ENCODE measurements at regions not wholly inside any gene's neighbourhood (a gene's known extent, or its start where the extent isn't known, plus 50 kb on each side); places are given as distances from the start of the nearest gene placed in this dataset.

DNA sequence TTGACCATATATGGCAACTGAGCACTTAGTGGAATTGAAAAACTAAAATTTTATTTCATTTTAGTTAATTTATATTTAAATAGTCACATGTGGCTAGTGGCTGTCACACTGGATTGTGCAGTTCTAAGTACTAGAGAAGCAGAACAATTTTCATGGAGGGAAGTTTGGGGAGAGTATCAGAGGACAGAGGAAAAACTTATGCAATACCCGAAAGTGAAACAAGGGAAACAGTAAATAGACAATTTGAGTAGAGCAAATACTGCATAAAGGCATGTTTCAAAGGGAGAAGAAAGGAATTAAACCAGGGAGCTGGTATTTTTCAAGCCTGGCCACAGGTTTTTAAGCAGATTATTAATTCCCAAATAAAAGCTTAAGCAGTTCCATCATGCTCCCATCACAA, 590.5 kb upstream of the RORB start:
- Mint-ChIP-seq H3K4me3 (no peak overlapping the region), H3K9me3 (no peaks in the 10 kb centered on the region), H3K36me3 (peaks cover 2% of the 10 kb centered on the region), H3K4me1 (no peaks in the 10 kb centered on the region), H3K27me3 (ENCODE audit: low read depth in 2 of 2) (no peaks in the 10 kb centered on the region), H3K27ac (no peak overlapping the region)
- H3K36me3 ChIP-seq (ENCODE audit: control insufficient read depth, insufficient read depth, low read length), result no peaks in the 10 kb centered on the region
- no peak for DNase-seq
- no peak overlapping the region for H3K27ac ChIP-seq (ENCODE audit: low read length)
- no peaks in the 10 kb centered on the region for H3K4me1 ChIP-seq (ENCODE audit: control insufficient read depth, insufficient read depth, low read length)
- 64% methylated on average over 1 of the region's 1 CpG for WGBS (ENCODE audit: insufficient coverage)
- no peaks in the 10 kb centered on the region for H3K9me3 ChIP-seq (ENCODE audit: control insufficient read depth, insufficient read depth, low read length)
- no peak overlapping the region for H3K4me3 ChIP-seq (ENCODE audit: low read length)
- TF ChIP-seq, protein P1, sequence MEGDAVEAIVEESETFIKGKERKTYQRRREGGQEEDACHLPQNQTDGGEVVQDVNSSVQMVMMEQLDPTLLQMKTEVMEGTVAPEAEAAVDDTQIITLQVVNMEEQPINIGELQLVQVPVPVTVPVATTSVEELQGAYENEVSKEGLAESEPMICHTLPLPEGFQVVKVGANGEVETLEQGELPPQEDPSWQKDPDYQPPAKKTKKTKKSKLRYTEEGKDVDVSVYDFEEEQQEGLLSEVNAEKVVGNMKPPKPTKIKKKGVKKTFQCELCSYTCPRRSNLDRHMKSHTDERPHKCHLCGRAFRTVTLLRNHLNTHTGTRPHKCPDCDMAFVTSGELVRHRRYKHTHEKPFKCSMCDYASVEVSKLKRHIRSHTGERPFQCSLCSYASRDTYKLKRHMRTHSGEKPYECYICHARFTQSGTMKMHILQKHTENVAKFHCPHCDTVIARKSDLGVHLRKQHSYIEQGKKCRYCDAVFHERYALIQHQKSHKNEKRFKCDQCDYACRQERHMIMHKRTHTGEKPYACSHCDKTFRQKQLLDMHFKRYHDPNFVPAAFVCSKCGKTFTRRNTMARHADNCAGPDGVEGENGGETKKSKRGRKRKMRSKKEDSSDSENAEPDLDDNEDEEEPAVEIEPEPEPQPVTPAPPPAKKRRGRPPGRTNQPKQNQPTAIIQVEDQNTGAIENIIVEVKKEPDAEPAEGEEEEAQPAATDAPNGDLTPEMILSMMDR (IDR thresholded peaks at IDR 0.05), result no peak
- no peaks in the 10 kb centered on the region for H3K27me3 ChIP-seq (ENCODE audit: control insufficient read depth, insufficient read depth, low read length)
- ATAC-seq, result no peak
- intact Hi-C loops (cut with micrococcal nuclease), result no loop called here

DNA sequence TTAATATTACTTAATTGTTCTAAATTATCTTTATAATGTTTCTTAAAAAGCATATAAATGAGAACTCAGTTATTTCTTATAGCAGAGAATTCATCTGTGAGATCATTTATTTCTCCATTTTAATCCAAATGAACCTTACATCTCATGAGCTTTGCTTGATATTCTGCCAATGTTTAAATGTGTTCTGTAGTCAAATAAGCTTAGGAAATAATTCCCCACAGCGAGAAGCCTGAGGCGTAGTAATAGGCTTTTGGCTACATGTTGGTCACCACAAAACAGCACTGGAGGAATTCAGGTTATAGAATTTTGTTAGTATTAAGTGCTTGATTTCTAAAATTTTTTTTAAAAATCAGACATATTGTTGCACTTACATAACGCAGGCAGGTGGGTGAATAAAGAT, 585.3 kb upstream of the RORB start:
- Mint-ChIP-seq H3K9me3 (no peaks in the 10 kb centered on the region), H3K4me3 (no peak overlapping the region), H3K27ac (no peak overlapping the region), H3K27me3 (ENCODE audit: low read depth in 2 of 2) (no peaks in the 10 kb centered on the region), H3K4me1 (no peaks in the 10 kb centered on the region), H3K36me3 (no peaks in the 10 kb centered on the region)
- ATAC-seq (no peak), DNase-seq (no peak)
- 94% methylated on average over 2 of the region's 3 CpGs for WGBS (ENCODE audit: insufficient coverage)
- Histone ChIP-seq H3K27me3 (ENCODE audit: control insufficient read depth, insufficient read depth, low read length) (no peaks in the 10 kb centered on the region), H3K9me3 (ENCODE audit: control insufficient read depth, insufficient read depth, low read length) (no peaks in the 10 kb centered on the region), H3K27ac (ENCODE audit: low read length) (no peak overlapping the region), H3K4me1 (ENCODE audit: control insufficient read depth, insufficient read depth, low read length) (no peaks in the 10 kb centered on the region), H3K4me3 (ENCODE audit: low read length) (no peak overlapping the region), H3K36me3 (ENCODE audit: control insufficient read depth, insufficient read depth, low read length) (no peaks in the 10 kb centered on the region)
- TF ChIP-seq, protein P1 (IDR thresholded peaks at IDR 0.05), result no peak
- intact Hi-C loops (cut with micrococcal nuclease), result no loop called here

DNA sequence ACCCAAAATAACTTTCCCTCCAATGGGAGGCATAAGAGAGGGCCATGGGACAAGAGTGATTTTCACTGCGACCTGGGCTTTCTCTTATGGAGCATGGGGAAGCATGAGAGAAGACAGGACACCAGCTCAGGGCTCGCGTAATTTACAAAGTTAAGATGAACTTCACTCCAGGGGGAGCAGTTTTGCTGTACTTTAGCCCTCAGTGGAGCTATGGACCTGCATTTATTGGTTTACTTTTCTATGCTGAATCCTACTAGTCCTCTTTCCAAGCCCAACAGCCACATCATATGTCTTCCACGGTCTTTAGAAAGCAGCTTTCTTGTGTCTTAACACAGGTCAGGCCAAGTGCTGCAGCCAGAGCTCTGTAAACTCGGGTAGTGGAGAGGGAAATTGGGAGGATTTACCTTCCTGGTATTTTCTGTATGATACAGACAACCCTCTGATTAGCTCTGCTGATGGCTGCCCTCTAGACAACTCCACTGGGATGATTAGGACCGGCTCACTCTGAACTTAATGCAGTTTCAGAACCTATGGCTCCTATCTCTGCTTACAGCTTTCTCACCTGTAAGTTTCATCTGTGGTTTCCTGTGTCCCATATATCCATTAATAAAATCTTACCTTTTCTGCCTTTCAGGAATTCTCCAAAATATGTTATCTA, 581.0 kb upstream of the RORB start:
- H3K27ac Mint-ChIP-seq, result no peak overlapping the region
- Histone ChIP-seq H3K4me3 (ENCODE audit: low read length) (no peak overlapping the region), H3K9me3 (ENCODE audit: control insufficient read depth, insufficient read depth, low read length) (no peaks in the 10 kb centered on the region), H3K4me1 (ENCODE audit: control insufficient read depth, insufficient read depth, low read length) (no peaks in the 10 kb centered on the region), H3K27ac (ENCODE audit: low read length) (no peak overlapping the region), H3K27me3 (ENCODE audit: control insufficient read depth, insufficient read depth, low read length) (no peaks in the 10 kb centered on the region), H3K36me3 (ENCODE audit: control insufficient read depth, insufficient read depth, low read length) (no peaks in the 10 kb centered on the region)
- ATAC-seq (no peak), DNase-seq (peak in 1 of 2 donors; percentile 2)
- TF ChIP-seq, protein P1 (IDR thresholded peaks at IDR 0.05), result peak; percentile 20
- intact Hi-C loops (cut with micrococcal nuclease), result no loop called here
- no peak overlapping the region for H3K4me3 Mint-ChIP-seq
- no peaks in the 10 kb centered on the region for H3K27me3 Mint-ChIP-seq (ENCODE audit: low read depth in 2 of 2)
- no peaks in the 10 kb centered on the region for H3K4me1 Mint-ChIP-seq
- 74% methylated on average over 6 of the region's 6 CpGs for WGBS (ENCODE audit: insufficient coverage)
- H3K36me3 Mint-ChIP-seq, result no peaks in the 10 kb centered on the region
- H3K9me3 Mint-ChIP-seq, result no peaks in the 10 kb centered on the region

DNA sequence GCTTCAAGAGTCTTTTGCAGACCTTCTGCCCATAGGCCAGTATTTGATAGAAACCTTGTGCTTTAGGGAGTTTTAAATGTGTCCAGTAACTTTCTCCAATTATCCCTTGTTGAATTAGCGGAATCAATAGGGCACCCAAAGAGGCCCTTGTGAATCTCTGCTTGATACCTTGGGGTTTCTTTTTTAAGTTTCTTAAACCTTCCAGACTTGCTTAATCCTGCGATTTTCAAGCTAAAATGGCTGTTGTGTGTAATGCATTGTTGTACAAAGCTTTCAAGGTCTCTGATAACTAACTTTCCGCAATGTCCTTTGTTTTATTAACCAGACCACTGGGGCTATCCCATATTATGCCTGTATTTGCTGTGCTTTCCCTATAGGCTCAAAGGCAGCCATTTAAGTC, 577.4 kb upstream of the RORB start:
- Mint-ChIP-seq H3K9me3 (no peaks in the 10 kb centered on the region), H3K27ac (no peak overlapping the region), H3K27me3 (ENCODE audit: low read depth in 2 of 2) (peaks cover 0 to 2% of the 10 kb centered on the region in 2 donors), H3K4me1 (no peaks in the 10 kb centered on the region), H3K4me3 (no peak overlapping the region), H3K36me3 (no peaks in the 10 kb centered on the region)
- no peak for ATAC-seq
- 94% methylated on average over 2 of the region's 3 CpGs for WGBS (ENCODE audit: insufficient coverage)
- Histone ChIP-seq H3K4me3 (ENCODE audit: low read length) (no peak overlapping the region), H3K4me1 (ENCODE audit: control insufficient read depth, insufficient read depth, low read length) (no peaks in the 10 kb centered on the region), H3K27ac (ENCODE audit: low read length) (no peak overlapping the region), H3K27me3 (ENCODE audit: control insufficient read depth, insufficient read depth, low read length) (no peaks in the 10 kb centered on the region), H3K36me3 (ENCODE audit: control insufficient read depth, insufficient read depth, low read length) (no peaks in the 10 kb centered on the region), H3K9me3 (ENCODE audit: control insufficient read depth, insufficient read depth, low read length) (no peaks in the 10 kb centered on the region)
- intact Hi-C loops (cut with micrococcal nuclease), result no loop called here
- TF ChIP-seq, protein P1 (IDR thresholded peaks at IDR 0.05), result no peak
- DNase-seq, result no peak

Data from natural killer cell (primary cell).